HG03045 (cell line): ENCODE measurements at regions not wholly inside any gene's neighbourhood (a gene's known extent, or its start where the extent isn't known, plus 50 kb on each side); places are given as distances from the start of the nearest gene placed in this dataset.
"Not testable (repeated sequence)": the region's sequence is repeated elsewhere in the genome, so short reads cannot be mapped to it uniquely, and the experiment has no call there.

ENCODE experiments used
- ATAC-seq: cut with Tn5 transposase; IDR thresholded peaks from one replicate; pipeline ENCODE4 v1.9.1; 2021; ENCODE audit warnings: mild to moderate bottlenecking, moderate library complexity; ENCODE audit not compliant: unreplicated experiment

- no peak for ATAC-seq
Observed at GRCh38 chr6:115814907-115815306, 245.8 kb downstream of the FRK start.

- ATAC-seq: no peak
Observed at GRCh38 chr6:115811541-115811940, 249.2 kb downstream of the FRK start.

GRCh38 chr6:115798229-115798628 is 262.5 kb downstream of the FRK start:
- ATAC-seq: no peak

- no peak for ATAC-seq
Observed at GRCh38 chr6:115796829-115797228, 263.9 kb downstream of the FRK start.

- ATAC-seq: no peak
Observed at GRCh38 chr6:115796061-115796460, 264.6 kb downstream of the FRK start.

- ATAC-seq: no peak
Observed at GRCh38 chr6:115783402-115784061, 277.2 kb downstream of the FRK start.

GRCh38 chr6:115782612-115783011 is 278.1 kb downstream of the FRK start:
- ATAC-seq: no peak

GRCh38 chr6:115773741-115774140 is 286.9 kb downstream of the FRK start:
- ATAC-seq: no peak

GRCh38 chr6:115770851-115771250 is 289.8 kb downstream of the FRK start:
- no peak for ATAC-seq

GRCh38 chr6:115768500-115768899 is 292.2 kb downstream of the FRK start:
- no peak for ATAC-seq

GRCh38 chr6:115767931-115768330 is 292.8 kb downstream of the FRK start:
- no peak for ATAC-seq

GRCh38 chr6:115766745-115767462 is 293.8 kb downstream of the FRK start:
- ATAC-seq: no peak

GRCh38 chr6:115765966-115766365 is 294.7 kb downstream of the FRK start:
- no peak for ATAC-seq

GRCh38 chr6:115759051-115759450 is 301.6 kb downstream of the FRK start:
- ATAC-seq: no peak

- ATAC-seq: no peak
Observed at GRCh38 chr6:115753446-115753845, 307.2 kb downstream of the FRK start.

- ATAC-seq: no peak
Observed at GRCh38 chr6:115750946-115751345, 309.7 kb downstream of the FRK start.

GRCh38 chr6:115750292-115750691 is 310.4 kb downstream of the FRK start:
- no peak for ATAC-seq

- ATAC-seq: no peak
Observed at GRCh38 chr6:115747719-115748118, 313.0 kb downstream of the FRK start.

GRCh38 chr6:115746583-115746982 is 314.1 kb downstream of the FRK start:
- not testable (repeated sequence) for ATAC-seq

GRCh38 chr6:115740907-115741306 is 319.8 kb downstream of the FRK start:
- no peak for ATAC-seq

- ATAC-seq: no peak
Observed at GRCh38 chr6:115735610-115736009, 325.1 kb downstream of the FRK start.

- no peak for ATAC-seq
Observed at GRCh38 chr6:115733426-115733825, 327.3 kb downstream of the FRK start.

GRCh38 chr6:115729036-115729435 is 331.7 kb downstream of the FRK start:
- ATAC-seq: no peak
